Fibroblast of lung (primary cell): ENCODE measurements at regions not wholly inside any gene's neighbourhood (a gene's known extent, or its start where the extent isn't known, plus 50 kb on each side); places are given as distances from the start of the nearest gene placed in this dataset.

Experiments
- DNase-seq, 2 donors: peaks; one replicate each; pipeline versions ENCODE4 v3.0.0 to v3.0.0-alpha.2; 2010; ENCODE audit warnings: low read depth in 2 of 2
- H2AFZ ChIP-seq: 2 replicates; pipeline ENCODE4 v1.5.1; 2012; ENCODE audit warnings: low read length, control low read depth, inconsistent platforms
- H3K27ac ChIP-seq: 2 replicates; pipeline ENCODE4 v1.5.1; 2011; ENCODE audit warnings: low read length, control low read depth; ENCODE audit not compliant: insufficient read depth
- H3K27me3 ChIP-seq: 2 replicates; pipeline ENCODE4 v1.5.1; 2011; ENCODE audit warnings: mild to moderate bottlenecking, low read length; ENCODE audit not compliant: control insufficient read depth, insufficient read depth
- H3K36me3 ChIP-seq: 2 replicates; pipeline ENCODE4 v1.5.1; 2011; ENCODE audit warnings: low read length; ENCODE audit not compliant: control insufficient read depth, insufficient read depth
- H3K4me1 ChIP-seq: 2 replicates; pipeline ENCODE4 v1.5.1; 2011; ENCODE audit warnings: low read length; ENCODE audit not compliant: control insufficient read depth, insufficient read depth; ENCODE audit errors: extremely low read depth
- H3K4me2 ChIP-seq: 2 replicates; pipeline ENCODE4 v1.5.1; 2011; ENCODE audit warnings: low read length, control low read depth; ENCODE audit not compliant: insufficient read depth; ENCODE audit errors: extremely low read depth
- H3K4me3 ChIP-seq, 4 experiments: fragments of 200-600 bp in 1 of 4; sonication (generic) in 1 of 4; replicated peaks in 1 of 4; 2 replicates each; pipeline ENCODE4 v1.5.1; 2011 to 2016; ENCODE audit warnings: low read length in 4 of 4, low read depth in 3 of 4, mild to moderate bottlenecking in 3 of 4, control low read depth in 2 of 4, inconsistent platforms in 1 of 4, mixed read lengths in 1 of 4; ENCODE audit not compliant: insufficient read depth in 1 of 4; ENCODE audit errors: control extremely low read depth in 1 of 4
- H3K79me2 ChIP-seq: 2 replicates; pipeline ENCODE4 v1.5.1; 2012; ENCODE audit warnings: mild to moderate bottlenecking, low read length, inconsistent platforms; ENCODE audit not compliant: control insufficient read depth, insufficient read depth
- H3K9ac ChIP-seq: 2 replicates; pipeline ENCODE4 v1.5.1; 2011; ENCODE audit warnings: mild to moderate bottlenecking, low read length, control low read depth; ENCODE audit not compliant: insufficient read depth
- H3K9me3 ChIP-seq: 2 replicates; pipeline ENCODE4 v1.5.1; 2012; ENCODE audit warnings: low read depth, low read length; ENCODE audit not compliant: control insufficient read depth, insufficient read depth
- H4K20me1 ChIP-seq: 2 replicates; pipeline ENCODE4 v1.5.1; 2011; ENCODE audit warnings: low read length; ENCODE audit not compliant: control insufficient read depth, insufficient read depth; ENCODE audit errors: extremely low read depth
- EZH2 ChIP-seq: IDR thresholded peaks from 2 replicates; pipeline ENCODE4 v1.5.1; 2012; ENCODE audit warnings: low read length, control low read depth, mild to moderate bottlenecking; ENCODE audit errors: missing control alignments
- TF ChIP-seq, protein P1 (sequence below), 2 donors: IDR thresholded peaks in 1 of 2; conservative IDR thresholded peaks in 1 of 2; 1 replicate in 1 of 2; 2 replicates in 1 of 2; pipeline ENCODE4 v1.5.1; 2011 to 2012; ENCODE audit warnings: low read length in 2 of 2, control low read depth in 1 of 2, inconsistent platforms in 1 of 2, low read depth in 1 of 2, mild to moderate bottlenecking in 1 of 2

GRCh38 chr10:31620226-31621151, 301.5 kb downstream of the ZEB1 start:
- Histone ChIP-seq H3K4me3 (no peak overlapping the region), H3K79me2 (no peaks in the 10 kb centered on the region), H4K20me1 (no peaks in the 10 kb centered on the region), H3K4me1 (peaks cover 32% of the 10 kb centered on the region), H3K27me3 (no peaks in the 10 kb centered on the region), H2AFZ (no peak overlapping the region), H3K9ac (no peak overlapping the region), H3K36me3 (no peaks in the 10 kb centered on the region), H3K4me2 (no peak overlapping the region), H3K9me3 (no peaks in the 10 kb centered on the region), H3K27ac (peak overlapping the region; percentile 23)
- TF ChIP-seq, protein P1, sequence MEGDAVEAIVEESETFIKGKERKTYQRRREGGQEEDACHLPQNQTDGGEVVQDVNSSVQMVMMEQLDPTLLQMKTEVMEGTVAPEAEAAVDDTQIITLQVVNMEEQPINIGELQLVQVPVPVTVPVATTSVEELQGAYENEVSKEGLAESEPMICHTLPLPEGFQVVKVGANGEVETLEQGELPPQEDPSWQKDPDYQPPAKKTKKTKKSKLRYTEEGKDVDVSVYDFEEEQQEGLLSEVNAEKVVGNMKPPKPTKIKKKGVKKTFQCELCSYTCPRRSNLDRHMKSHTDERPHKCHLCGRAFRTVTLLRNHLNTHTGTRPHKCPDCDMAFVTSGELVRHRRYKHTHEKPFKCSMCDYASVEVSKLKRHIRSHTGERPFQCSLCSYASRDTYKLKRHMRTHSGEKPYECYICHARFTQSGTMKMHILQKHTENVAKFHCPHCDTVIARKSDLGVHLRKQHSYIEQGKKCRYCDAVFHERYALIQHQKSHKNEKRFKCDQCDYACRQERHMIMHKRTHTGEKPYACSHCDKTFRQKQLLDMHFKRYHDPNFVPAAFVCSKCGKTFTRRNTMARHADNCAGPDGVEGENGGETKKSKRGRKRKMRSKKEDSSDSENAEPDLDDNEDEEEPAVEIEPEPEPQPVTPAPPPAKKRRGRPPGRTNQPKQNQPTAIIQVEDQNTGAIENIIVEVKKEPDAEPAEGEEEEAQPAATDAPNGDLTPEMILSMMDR (conservative IDR thresholded peaks at IDR 0.05 in 1 of 2, IDR thresholded peaks at IDR 0.05 in 1 of 2; ENCODE audit: low read depth in 1 of 2, low read length in 2 of 2), result peak; percentile 26 to 58
- TF ChIP-seq EZH2, result no peak
- DNase-seq, result peak; percentile 57 to 93

GRCh38 chr10:31619531-31620061, 300.6 kb downstream of the ZEB1 start:
- Histone ChIP-seq H2AFZ (no peak overlapping the region), H3K9me3 (no peaks in the 10 kb centered on the region), H3K79me2 (no peaks in the 10 kb centered on the region), H3K27ac (peak overlapping the region; percentile 23), H4K20me1 (no peaks in the 10 kb centered on the region), H3K36me3 (no peaks in the 10 kb centered on the region), H3K4me1 (peaks cover 32% of the 10 kb centered on the region), H3K27me3 (no peaks in the 10 kb centered on the region), H3K4me3 (no peak overlapping the region), H3K4me2 (peak overlapping the region; percentile 15), H3K9ac (no peak overlapping the region)
- DNase-seq, result no peak
- TF ChIP-seq EZH2, result no peak
- TF ChIP-seq, protein P1 (conservative IDR thresholded peaks at IDR 0.05 in 1 of 2, IDR thresholded peaks at IDR 0.05 in 1 of 2; ENCODE audit: low read depth in 1 of 2, low read length in 2 of 2), result no peak

DNA sequence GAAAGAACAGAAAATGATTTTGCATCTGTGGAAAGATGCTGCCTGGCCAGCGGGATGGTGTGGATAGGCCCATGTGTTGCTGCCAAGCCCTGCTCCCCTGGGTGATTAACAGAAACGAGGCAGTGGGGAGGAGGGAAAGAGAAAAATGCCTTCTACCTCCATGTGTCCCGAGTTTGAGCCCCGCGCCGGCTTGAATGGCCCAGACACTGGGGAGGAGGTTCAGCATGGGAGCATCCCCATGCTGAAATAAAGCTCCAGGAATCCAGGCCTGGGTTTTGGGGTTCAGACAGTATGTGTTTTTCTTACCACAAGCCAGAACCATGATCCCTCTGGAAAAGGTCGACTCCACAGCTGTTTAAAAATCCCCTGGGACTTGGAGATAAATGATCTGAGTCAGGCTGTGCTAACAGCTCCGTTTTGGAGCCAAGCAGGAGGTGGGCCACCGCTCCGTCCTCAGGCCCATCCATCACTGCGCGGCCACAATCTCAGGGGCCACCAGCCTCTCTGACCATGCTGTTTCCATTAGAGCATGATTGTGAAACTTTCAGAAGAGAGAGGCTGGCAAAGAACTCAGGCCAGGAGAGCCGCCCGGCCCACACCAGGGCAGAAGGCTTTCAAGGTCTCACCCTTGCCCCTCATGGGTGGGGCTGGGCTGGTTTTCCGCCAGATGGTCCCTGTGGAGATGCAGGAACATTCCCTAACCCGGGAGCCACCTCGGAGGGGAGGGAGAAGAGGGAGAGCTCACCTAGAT, 299.7 kb downstream of the ZEB1 start:
- Histone ChIP-seq H3K9me3 (no peaks in the 10 kb centered on the region), H3K9ac (no peak overlapping the region), H2AFZ (no peak overlapping the region), H3K4me3 (no peak overlapping the region), H3K27me3 (no peaks in the 10 kb centered on the region), H3K4me2 (peak overlapping the region; percentile 29), H3K79me2 (no peaks in the 10 kb centered on the region), H3K36me3 (no peaks in the 10 kb centered on the region), H4K20me1 (no peaks in the 10 kb centered on the region), H3K4me1 (peaks cover 32% of the 10 kb centered on the region), H3K27ac (peak overlapping the region; percentile 20)
- no peak for TF ChIP-seq EZH2
- TF ChIP-seq, protein P1 (conservative IDR thresholded peaks at IDR 0.05 in 1 of 2, IDR thresholded peaks at IDR 0.05 in 1 of 2; ENCODE audit: low read depth in 1 of 2, low read length in 2 of 2), result no peak
- DNase-seq, result peak; percentile 91 to 95
